HEK293T (cell line): ENCODE measurements at regions not wholly inside any gene's neighbourhood (a gene's known extent, or its start where the extent isn't known, plus 50 kb on each side); places are given as distances from the start of the nearest gene placed in this dataset.

Experiments
- BHLHE40 ChIP-seq: fragments of 450-650 bp; IDR thresholded peaks from 2 replicates; pipeline ENCODE4 v1.6.1; 2016; ENCODE audit warnings: mild to moderate bottlenecking, moderate library complexity, borderline replicate concordance
- ELF4 ChIP-seq: fragments of 450-650 bp; IDR thresholded peaks from 2 replicates; pipeline ENCODE4 v1.6.1; 2017; ENCODE audit warnings: antibody characterized with exemption
- FOXA1 ChIP-seq: fragments of 450-650 bp; IDR thresholded peaks from 2 replicates; pipeline ENCODE4 v1.6.1; 2016; ENCODE audit warnings: mild to moderate bottlenecking
- FOXK2 ChIP-seq: fragments of 450-650 bp; IDR thresholded peaks from 2 replicates; pipeline ENCODE4 v1.6.1; 2016; ENCODE audit warnings: mild to moderate bottlenecking
- HDGF ChIP-seq: fragments of 450-650 bp; IDR thresholded peaks from 2 replicates; pipeline ENCODE4 v1.6.1; 2017; ENCODE audit warnings: antibody characterized with exemption, borderline replicate concordance
- NFRKB ChIP-seq: fragments of 450-650 bp; IDR thresholded peaks from 2 replicates; pipeline ENCODE4 v1.6.1; 2016; ENCODE audit warnings: mild to moderate bottlenecking, moderate library complexity
- SP1 ChIP-seq: fragments of 450-650 bp; IDR thresholded peaks from 2 replicates; pipeline ENCODE4 v1.6.1; 2017
- SUZ12 ChIP-seq: fragments of 450-650 bp; IDR thresholded peaks from 2 replicates; pipeline ENCODE4 v1.6.1; 2016; ENCODE audit warnings: mild to moderate bottlenecking

GRCh38 chr11:104524254-104524653, 360.3 kb upstream of the PDGFD start:
- TF ChIP-seq NFRKB (no peak), HDGF (no peak), SUZ12 (no peak), FOXA1 (no peak), ELF4 (no peak), SP1 (no peak), FOXK2 (no peak), BHLHE40 (no peak)
